Astrocyte (in vitro differentiated cells and primary cell): ENCODE measurements at regions not wholly inside any gene's neighbourhood (a gene's known extent, or its start where the extent isn't known, plus 50 kb on each side); places are given as distances from the start of the nearest gene placed in this dataset.

Source experiments
- DNase-seq: peaks from one replicate; pipeline ENCODE4 v3.0.0-alpha.2; 2010; ENCODE audit warnings: low read depth
- FAIRE-seq: peaks from 2 replicates; lab custom pipeline; 2011; peaks lifted over from hg19 to GRCh38; lab: Jason Lieb, UNC
- H2AFZ ChIP-seq: 2 replicates; pipeline ENCODE4 v1.6.0; 2012; ENCODE audit warnings: low read depth, low read length, inconsistent platforms
- H3K27ac ChIP-seq: 2 replicates; pipeline ENCODE4 v1.5.1; 2011; ENCODE audit warnings: low read depth, low read length, inconsistent platforms
- H3K27me3 ChIP-seq: 2 replicates; pipeline ENCODE4 v1.6.0; 2011; ENCODE audit warnings: low read length, inconsistent platforms; ENCODE audit not compliant: insufficient read depth
- H3K36me3 ChIP-seq: 2 replicates; pipeline ENCODE4 v1.5.1; 2011; ENCODE audit warnings: low read length, inconsistent platforms; ENCODE audit not compliant: insufficient read depth
- H3K4me1 ChIP-seq: 2 replicates; pipeline ENCODE4 v1.5.1; 2011; ENCODE audit warnings: low read length, inconsistent platforms; ENCODE audit not compliant: insufficient read depth
- H3K4me2 ChIP-seq: 2 replicates; pipeline ENCODE4 v1.6.0; 2012; ENCODE audit warnings: low read length, inconsistent platforms
- H3K4me3 ChIP-seq: 2 replicates; pipeline ENCODE4 v1.5.1; 2011; ENCODE audit warnings: low read depth, mild to moderate bottlenecking, low read length, inconsistent platforms; ENCODE audit not compliant: insufficient read depth
- H3K79me2 ChIP-seq: 2 replicates; pipeline ENCODE4 v1.6.0; 2012; ENCODE audit warnings: mild to moderate bottlenecking, low read length, inconsistent platforms; ENCODE audit not compliant: insufficient read depth
- H3K9ac ChIP-seq: 2 replicates; pipeline ENCODE4 v1.6.0; 2012; ENCODE audit warnings: mild to moderate bottlenecking, low read length, inconsistent platforms
- H3K9me3 ChIP-seq: 2 replicates; pipeline ENCODE4 v1.5.1; 2012; ENCODE audit warnings: low read depth, mild to moderate bottlenecking, low read length, inconsistent platforms; ENCODE audit not compliant: insufficient read depth
- H4K20me1 ChIP-seq: 2 replicates; pipeline ENCODE4 v1.6.0; 2012; ENCODE audit warnings: low read length, inconsistent platforms; ENCODE audit not compliant: insufficient read depth
- H3K27ac Mint-ChIP-seq: one replicate; pipeline ENCODE4 v1.8.0; 2021; ENCODE audit warnings: mild to moderate bottlenecking, mixed read lengths; ENCODE audit not compliant: unreplicated experiment
- H3K27me3 Mint-ChIP-seq: one replicate; pipeline ENCODE4 v1.8.0; 2021; ENCODE audit warnings: low read depth, mixed read lengths; ENCODE audit not compliant: unreplicated experiment
- H3K36me3 Mint-ChIP-seq: one replicate; pipeline ENCODE4 v1.8.0; 2021; ENCODE audit warnings: low read depth, mixed read lengths; ENCODE audit not compliant: unreplicated experiment
- H3K4me1 Mint-ChIP-seq: one replicate; pipeline ENCODE4 v1.8.0; 2021; ENCODE audit warnings: low read depth, mixed read lengths; ENCODE audit not compliant: unreplicated experiment
- H3K4me3 Mint-ChIP-seq: one replicate; pipeline ENCODE4 v1.8.0; 2021; ENCODE audit warnings: mild to moderate bottlenecking, moderate library complexity, mixed read lengths; ENCODE audit not compliant: unreplicated experiment
- H3K9me3 Mint-ChIP-seq: one replicate; pipeline ENCODE4 v1.8.0; 2021; ENCODE audit warnings: mild to moderate bottlenecking, mixed read lengths; ENCODE audit not compliant: unreplicated experiment
- EZH2 ChIP-seq: IDR thresholded peaks from 2 replicates; pipeline ENCODE4 v1.6.1; 2012; ENCODE audit warnings: mild to moderate bottlenecking, low read length, inconsistent platforms; ENCODE audit not compliant: insufficient read depth
- TF ChIP-seq, protein P1 (sequence below): IDR thresholded peaks from 2 replicates; pipeline ENCODE4 v1.5.1; 2011; ENCODE audit warnings: low read depth, mild to moderate bottlenecking, inconsistent platforms, low read length, moderate library complexity; ENCODE audit not compliant: insufficient read depth

DNA sequence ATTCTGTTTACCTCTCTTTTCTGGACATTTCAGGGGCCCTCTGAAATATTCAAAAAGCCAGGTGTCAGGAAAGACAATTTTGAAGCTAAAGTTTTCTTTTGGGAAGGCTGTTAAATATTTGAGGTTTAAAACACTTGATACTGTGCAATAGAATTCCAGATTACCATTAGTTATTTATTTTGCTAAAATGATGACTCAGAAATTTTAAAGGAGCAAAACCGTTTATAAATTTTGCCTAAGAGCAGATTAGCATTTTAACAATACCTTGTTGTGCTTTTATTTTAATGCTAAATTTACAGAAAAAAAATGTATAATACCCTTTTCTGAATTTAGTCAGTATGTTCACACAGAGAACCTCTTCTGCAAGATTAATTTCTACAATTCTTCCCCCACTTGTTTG, 1159.9 kb downstream of the DSC3 start:
- Histone ChIP-seq H3K27me3 (no peaks in the 10 kb centered on the region), H3K27ac (no peak overlapping the region), H3K9me3 (no peaks in the 10 kb centered on the region), H3K4me2 (no peak overlapping the region), H3K79me2 (no peaks in the 10 kb centered on the region), H4K20me1 (no peaks in the 10 kb centered on the region), H3K9ac (no peak overlapping the region), H3K36me3 (no peaks in the 10 kb centered on the region), H3K4me3 (no peak overlapping the region), H3K4me1 (no peaks in the 10 kb centered on the region), H2AFZ (no peak overlapping the region)
- Mint-ChIP-seq H3K27ac (no peak overlapping the region), H3K27me3 (no peaks in the 10 kb centered on the region), H3K4me1 (no peaks in the 10 kb centered on the region), H3K36me3 (no peaks in the 10 kb centered on the region), H3K9me3 (no peaks in the 10 kb centered on the region), H3K4me3 (no peak overlapping the region)
- DNase-seq (peak; percentile 3), FAIRE-seq (no peak)
- no peak for TF ChIP-seq EZH2
- TF ChIP-seq, protein P1, sequence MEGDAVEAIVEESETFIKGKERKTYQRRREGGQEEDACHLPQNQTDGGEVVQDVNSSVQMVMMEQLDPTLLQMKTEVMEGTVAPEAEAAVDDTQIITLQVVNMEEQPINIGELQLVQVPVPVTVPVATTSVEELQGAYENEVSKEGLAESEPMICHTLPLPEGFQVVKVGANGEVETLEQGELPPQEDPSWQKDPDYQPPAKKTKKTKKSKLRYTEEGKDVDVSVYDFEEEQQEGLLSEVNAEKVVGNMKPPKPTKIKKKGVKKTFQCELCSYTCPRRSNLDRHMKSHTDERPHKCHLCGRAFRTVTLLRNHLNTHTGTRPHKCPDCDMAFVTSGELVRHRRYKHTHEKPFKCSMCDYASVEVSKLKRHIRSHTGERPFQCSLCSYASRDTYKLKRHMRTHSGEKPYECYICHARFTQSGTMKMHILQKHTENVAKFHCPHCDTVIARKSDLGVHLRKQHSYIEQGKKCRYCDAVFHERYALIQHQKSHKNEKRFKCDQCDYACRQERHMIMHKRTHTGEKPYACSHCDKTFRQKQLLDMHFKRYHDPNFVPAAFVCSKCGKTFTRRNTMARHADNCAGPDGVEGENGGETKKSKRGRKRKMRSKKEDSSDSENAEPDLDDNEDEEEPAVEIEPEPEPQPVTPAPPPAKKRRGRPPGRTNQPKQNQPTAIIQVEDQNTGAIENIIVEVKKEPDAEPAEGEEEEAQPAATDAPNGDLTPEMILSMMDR, result no peak

- H2AFZ ChIP-seq, result no peak overlapping the region
- no peak for TF ChIP-seq EZH2
- TF ChIP-seq, protein P1, result no peak
Measured at GRCh38 chr18:29879763-29880162, 1162.8 kb downstream of the DSC3 start.

DNA sequence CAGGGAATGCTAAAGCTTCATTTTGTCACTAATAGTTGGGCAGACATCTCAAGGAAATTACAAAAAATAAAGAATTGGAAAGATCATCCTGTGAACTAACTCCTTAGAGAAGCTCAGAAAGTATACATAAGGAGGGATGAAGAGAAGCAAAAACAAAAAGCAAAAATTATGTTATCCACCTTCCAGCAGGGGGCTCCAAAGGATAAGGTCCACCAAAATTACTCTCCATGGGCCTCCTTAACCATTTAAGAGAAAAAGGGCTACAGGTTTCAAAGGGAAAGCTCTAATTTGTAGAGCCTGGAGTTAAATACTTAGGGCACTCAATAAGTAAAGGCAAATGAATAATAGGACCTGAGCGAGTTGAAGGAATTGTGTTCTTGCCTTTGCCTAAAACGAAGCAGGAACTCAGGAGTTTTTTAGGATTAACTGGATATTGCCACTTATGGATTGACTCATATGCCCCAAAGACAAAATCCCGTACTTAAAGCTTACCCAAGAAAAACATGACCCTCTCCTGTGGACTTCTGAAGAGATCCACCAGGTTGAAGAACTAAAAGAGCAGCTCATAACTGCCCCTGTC, 1167.9 kb downstream of the DSC3 start:
- Histone ChIP-seq H3K9me3 (peaks cover 4% of the 10 kb centered on the region), H3K4me2 (no peak overlapping the region), H3K4me1 (no peaks in the 10 kb centered on the region), H3K79me2 (no peaks in the 10 kb centered on the region), H3K27ac (no peak overlapping the region), H3K4me3 (no peak overlapping the region), H3K36me3 (no peaks in the 10 kb centered on the region), H3K27me3 (no peaks in the 10 kb centered on the region), H4K20me1 (no peaks in the 10 kb centered on the region), H2AFZ (no peak overlapping the region), H3K9ac (no peak overlapping the region)
- FAIRE-seq, result no peak
- DNase-seq, result peak; percentile 16
- no peak overlapping the region for H3K27ac Mint-ChIP-seq
- no peaks in the 10 kb centered on the region for H3K36me3 Mint-ChIP-seq
- H3K9me3 Mint-ChIP-seq, result peaks cover 6% of the 10 kb centered on the region
- TF ChIP-seq, protein P1, result peak; percentile 63
- no peak for TF ChIP-seq EZH2
- no peaks in the 10 kb centered on the region for H3K27me3 Mint-ChIP-seq
- no peaks in the 10 kb centered on the region for H3K4me1 Mint-ChIP-seq
- H3K4me3 Mint-ChIP-seq, result no peak overlapping the region

More at GRCh38 chr18:29879763-29880162, 1162.8 kb downstream of the DSC3 start:
- FAIRE-seq (no peak), DNase-seq (no peak)
- H3K27me3 ChIP-seq, result no peaks in the 10 kb centered on the region
- Mint-ChIP-seq H3K27ac (no peak overlapping the region), H3K9me3 (peaks cover 6% of the 10 kb centered on the region), H3K27me3 (no peaks in the 10 kb centered on the region), H3K4me1 (no peaks in the 10 kb centered on the region), H3K36me3 (no peaks in the 10 kb centered on the region), H3K4me3 (no peak overlapping the region)
- H3K9me3 ChIP-seq, result no peaks in the 10 kb centered on the region
- H3K4me1 ChIP-seq, result no peaks in the 10 kb centered on the region
- no peak overlapping the region for H3K4me3 ChIP-seq
- no peaks in the 10 kb centered on the region for H3K79me2 ChIP-seq
- H3K9ac ChIP-seq, result no peak overlapping the region
- H3K27ac ChIP-seq, result no peak overlapping the region
- no peaks in the 10 kb centered on the region for H4K20me1 ChIP-seq
- no peak overlapping the region for H3K4me2 ChIP-seq
- H3K36me3 ChIP-seq, result no peaks in the 10 kb centered on the region
